ENCODE measurements at regions not wholly inside any gene's neighbourhood (a gene's known extent, or its start where the extent isn't known, plus 50 kb on each side); places are given as distances from the start of the nearest gene placed in this dataset.

DNA sequence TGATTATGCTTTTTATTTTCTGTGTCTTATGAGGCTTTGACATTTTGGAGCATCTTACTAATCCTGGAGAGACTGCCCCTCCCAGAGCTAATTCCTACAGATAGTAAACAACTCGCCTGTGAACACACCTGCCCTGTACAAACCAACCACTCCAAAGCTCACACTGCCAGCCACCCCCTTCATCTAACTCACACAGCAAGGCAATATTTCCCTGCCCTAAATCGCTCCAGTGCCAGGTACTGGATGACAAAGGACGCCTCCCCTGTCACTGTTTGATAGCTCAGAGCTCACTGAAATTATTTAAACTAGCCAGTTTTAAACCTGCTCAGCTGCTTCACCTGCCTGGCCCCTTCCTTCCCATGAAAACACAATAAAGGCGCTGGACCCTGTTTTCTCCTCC is 535.1 kb upstream of the CELF2 start:
- TF ChIP-seq, protein P1, sequence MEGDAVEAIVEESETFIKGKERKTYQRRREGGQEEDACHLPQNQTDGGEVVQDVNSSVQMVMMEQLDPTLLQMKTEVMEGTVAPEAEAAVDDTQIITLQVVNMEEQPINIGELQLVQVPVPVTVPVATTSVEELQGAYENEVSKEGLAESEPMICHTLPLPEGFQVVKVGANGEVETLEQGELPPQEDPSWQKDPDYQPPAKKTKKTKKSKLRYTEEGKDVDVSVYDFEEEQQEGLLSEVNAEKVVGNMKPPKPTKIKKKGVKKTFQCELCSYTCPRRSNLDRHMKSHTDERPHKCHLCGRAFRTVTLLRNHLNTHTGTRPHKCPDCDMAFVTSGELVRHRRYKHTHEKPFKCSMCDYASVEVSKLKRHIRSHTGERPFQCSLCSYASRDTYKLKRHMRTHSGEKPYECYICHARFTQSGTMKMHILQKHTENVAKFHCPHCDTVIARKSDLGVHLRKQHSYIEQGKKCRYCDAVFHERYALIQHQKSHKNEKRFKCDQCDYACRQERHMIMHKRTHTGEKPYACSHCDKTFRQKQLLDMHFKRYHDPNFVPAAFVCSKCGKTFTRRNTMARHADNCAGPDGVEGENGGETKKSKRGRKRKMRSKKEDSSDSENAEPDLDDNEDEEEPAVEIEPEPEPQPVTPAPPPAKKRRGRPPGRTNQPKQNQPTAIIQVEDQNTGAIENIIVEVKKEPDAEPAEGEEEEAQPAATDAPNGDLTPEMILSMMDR (IDR thresholded peaks at IDR 0.05): no peak
- TF ChIP-seq POLR2A (IDR thresholded peaks at IDR 0.05): no peak

Data from esophagus squamous epithelium (tissue), 4 donors.